Glutamatergic neuron (in vitro differentiated cells): ENCODE measurements at regions not wholly inside any gene's neighbourhood (a gene's known extent, or its start where the extent isn't known, plus 50 kb on each side); places are given as distances from the start of the nearest gene placed in this dataset.

Experiments used
- DNase-seq: peaks from one replicate; pipeline ENCODE4 v3.0.0; 2022
- H3K27ac Mint-ChIP-seq: one replicate; pipeline ENCODE4 v1.8.0; 2020; ENCODE audit warnings: mild to moderate bottlenecking, mixed read lengths, inconsistent platforms; ENCODE audit not compliant: unreplicated experiment
- H3K27me3 Mint-ChIP-seq: one replicate; pipeline ENCODE4 v1.8.0; 2020; ENCODE audit warnings: mild to moderate bottlenecking, moderate library complexity, mixed read lengths, inconsistent platforms; ENCODE audit not compliant: unreplicated experiment
- H3K36me3 Mint-ChIP-seq: one replicate; pipeline ENCODE4 v1.8.0; 2020; ENCODE audit warnings: mild to moderate bottlenecking, mixed read lengths, inconsistent platforms; ENCODE audit not compliant: unreplicated experiment
- H3K4me1 Mint-ChIP-seq: one replicate; pipeline ENCODE4 v1.8.0; 2020; ENCODE audit warnings: mild to moderate bottlenecking, low read depth, mixed read lengths, inconsistent platforms; ENCODE audit not compliant: unreplicated experiment
- H3K4me3 Mint-ChIP-seq: one replicate; pipeline ENCODE4 v1.8.0; 2020; ENCODE audit warnings: mild to moderate bottlenecking, mixed read lengths, inconsistent platforms; ENCODE audit not compliant: unreplicated experiment
- H3K9me3 Mint-ChIP-seq: one replicate; pipeline ENCODE4 v1.8.0; 2020; ENCODE audit warnings: mild to moderate bottlenecking, moderate library complexity, mixed read lengths, inconsistent platforms; ENCODE audit not compliant: unreplicated experiment
- CTCF ChIP-seq: fragments of 200-600 bp; sonication (generic); IDR thresholded peaks from one replicate; pipeline ENCODE4 v1.5.0; 2021; ENCODE audit not compliant: partially characterized antibody, unreplicated experiment

GRCh38 chr2:125591954-125592353 is 1064.0 kb upstream of the GYPC start:
- no peak overlapping the region for H3K27ac Mint-ChIP-seq
- no peaks in the 10 kb centered on the region for H3K4me1 Mint-ChIP-seq
- no peaks in the 10 kb centered on the region for H3K9me3 Mint-ChIP-seq
- TF ChIP-seq CTCF: no peak
- H3K27me3 Mint-ChIP-seq: no peaks in the 10 kb centered on the region
- no peak overlapping the region for H3K4me3 Mint-ChIP-seq
- no peak for DNase-seq
- H3K36me3 Mint-ChIP-seq: no peaks in the 10 kb centered on the region

- Mint-ChIP-seq H3K36me3 (no peaks in the 10 kb centered on the region), H3K4me3 (no peak overlapping the region), H3K9me3 (no peaks in the 10 kb centered on the region), H3K27ac (no peak overlapping the region), H3K27me3 (no peaks in the 10 kb centered on the region), H3K4me1 (no peaks in the 10 kb centered on the region)
- no peak for TF ChIP-seq CTCF
- DNase-seq: no peak
These were observed 1062.9 kb upstream of the GYPC start for GRCh38 chr2:125593036-125593435.

- H3K27ac Mint-ChIP-seq: no peak overlapping the region
- no peaks in the 10 kb centered on the region for H3K4me1 Mint-ChIP-seq
- no peak overlapping the region for H3K4me3 Mint-ChIP-seq
- no peak for DNase-seq
- no peaks in the 10 kb centered on the region for H3K9me3 Mint-ChIP-seq
- H3K36me3 Mint-ChIP-seq: no peaks in the 10 kb centered on the region
- no peaks in the 10 kb centered on the region for H3K27me3 Mint-ChIP-seq
- TF ChIP-seq CTCF: no peak
These were observed 1059.3 kb upstream of the GYPC start for GRCh38 chr2:125596612-125597011.

- Mint-ChIP-seq H3K36me3 (no peaks in the 10 kb centered on the region), H3K27ac (no peak overlapping the region), H3K4me1 (peaks cover 5% of the 10 kb centered on the region), H3K9me3 (no peaks in the 10 kb centered on the region), H3K4me3 (no peak overlapping the region), H3K27me3 (no peaks in the 10 kb centered on the region)
- DNase-seq: no peak
- no peak for TF ChIP-seq CTCF
These were observed 1040.5 kb upstream of the GYPC start for GRCh38 chr2:125615438-125615837.

- no peaks in the 10 kb centered on the region for H3K36me3 Mint-ChIP-seq
- no peak overlapping the region for H3K4me3 Mint-ChIP-seq
- no peak for TF ChIP-seq CTCF
- peaks cover 2% of the 10 kb centered on the region for H3K27me3 Mint-ChIP-seq
- no peak for DNase-seq
- no peaks in the 10 kb centered on the region for H3K9me3 Mint-ChIP-seq
- H3K4me1 Mint-ChIP-seq: no peaks in the 10 kb centered on the region
- H3K27ac Mint-ChIP-seq: no peak overlapping the region
These were observed 1025.6 kb upstream of the GYPC start for GRCh38 chr2:125630377-125630776.
